ENCODE measurements at regions not wholly inside any gene's neighbourhood (a gene's known extent, or its start where the extent isn't known, plus 50 kb on each side); places are given as distances from the start of the nearest gene placed in this dataset.

DNA sequence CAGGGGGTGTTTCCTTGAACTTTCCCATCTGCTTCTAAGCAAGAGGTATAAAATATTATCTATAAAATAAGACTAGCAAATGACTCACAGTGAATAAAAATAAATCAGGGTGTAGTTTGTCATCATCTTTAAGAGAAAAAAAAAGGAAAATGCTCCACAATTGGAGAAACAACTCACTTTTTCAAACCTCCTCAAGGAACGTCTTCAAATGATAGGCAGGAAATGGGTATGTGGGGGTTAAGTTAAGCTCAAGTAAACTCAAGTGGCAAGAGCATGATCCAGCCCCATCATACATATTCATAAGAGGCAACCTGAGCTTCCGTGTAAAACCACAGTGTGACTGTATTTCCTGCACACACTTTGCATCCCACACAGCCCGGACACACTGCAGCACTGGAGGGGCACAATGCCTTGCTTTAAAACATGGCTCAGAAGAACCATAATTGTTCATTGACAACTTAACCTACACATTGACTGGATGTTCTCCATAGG, 58.5 kb upstream of the CEP85L start:
- TF ChIP-seq CEBPB (IDR thresholded peaks at IDR 0.05) (no peak), FOXM1 (IDR thresholded peaks at IDR 0.05; ENCODE audit: borderline replicate concordance, low read depth) (no peak), YY1 (IDR thresholded peaks at IDR 0.05; ENCODE audit: low read depth) (no peak), REST (IDR thresholded peaks at IDR 0.05; ENCODE audit: low read depth) (no peak), EP300 (IDR thresholded peaks at IDR 0.05; ENCODE audit: borderline replicate concordance) (no peak), RAD21 (IDR thresholded peaks at IDR 0.05; ENCODE audit: low read depth) (no peak), TAF1 (IDR thresholded peaks at IDR 0.05; ENCODE audit: low read depth) (no peak), ZBTB7A (IDR thresholded peaks at IDR 0.05; ENCODE audit: low read depth) (no peak), MAX (IDR thresholded peaks at IDR 0.05) (no peak), CREB1 (IDR thresholded peaks at IDR 0.05; ENCODE audit: low read depth) (no peak), EGR1 (IDR thresholded peaks at IDR 0.05) (no peak), USF1 (IDR thresholded peaks at IDR 0.05) (no peak), NFIC (IDR thresholded peaks at IDR 0.05) (no peak), TCF12 (IDR thresholded peaks at IDR 0.05; ENCODE audit: low read depth) (no peak)

Data from Ishikawa (cell line).